HEK293T (cell line): ENCODE measurements at regions not wholly inside any gene's neighbourhood (a gene's known extent, or its start where the extent isn't known, plus 50 kb on each side); places are given as distances from the start of the nearest gene placed in this dataset.

Experiments
- FOXM1 ChIP-seq: fragments of 450-650 bp; IDR thresholded peaks from 2 replicates; pipeline ENCODE4 v1.6.1; 2017; ENCODE audit warnings: mild to moderate bottlenecking, borderline replicate concordance
- HDGF ChIP-seq: fragments of 450-650 bp; IDR thresholded peaks from 2 replicates; pipeline ENCODE4 v1.6.1; 2017; ENCODE audit warnings: antibody characterized with exemption, borderline replicate concordance
- SP1 ChIP-seq: fragments of 450-650 bp; IDR thresholded peaks from 2 replicates; pipeline ENCODE4 v1.6.1; 2017
- SUZ12 ChIP-seq: fragments of 450-650 bp; IDR thresholded peaks from 2 replicates; pipeline ENCODE4 v1.6.1; 2016; ENCODE audit warnings: mild to moderate bottlenecking
- ZNF384 ChIP-seq: fragments of 450-650 bp; IDR thresholded peaks from 2 replicates; pipeline ENCODE4 v1.6.1; 2016

GRCh38 chr2:16784652-16785051, 119.0 kb upstream of the CYRIA start:
- TF ChIP-seq SP1: no peak
- TF ChIP-seq FOXM1: no peak
- no peak for TF ChIP-seq SUZ12
- TF ChIP-seq HDGF: no peak
- no peak for TF ChIP-seq ZNF384
